Epithelial cell of esophagus (primary cell): ENCODE measurements at regions not wholly inside any gene's neighbourhood (a gene's known extent, or its start where the extent isn't known, plus 50 kb on each side); places are given as distances from the start of the nearest gene placed in this dataset.

Experiments used
- DNase-seq: peaks from one replicate; pipeline ENCODE4 v3.0.0; 2010; ENCODE audit warnings: low read depth
- H3K4me3 ChIP-seq: 2 replicates; pipeline ENCODE4 v1.5.1; 2011; ENCODE audit warnings: mild to moderate bottlenecking, low read length, control low read depth
- TF ChIP-seq, protein P1 (sequence below): IDR thresholded peaks from 2 replicates; pipeline ENCODE4 v1.5.1; 2011; ENCODE audit warnings: low read depth, mild to moderate bottlenecking, low read length, control low read depth, inconsistent platforms; ENCODE audit not compliant: insufficient read depth; ENCODE audit errors: missing control alignments

DNA sequence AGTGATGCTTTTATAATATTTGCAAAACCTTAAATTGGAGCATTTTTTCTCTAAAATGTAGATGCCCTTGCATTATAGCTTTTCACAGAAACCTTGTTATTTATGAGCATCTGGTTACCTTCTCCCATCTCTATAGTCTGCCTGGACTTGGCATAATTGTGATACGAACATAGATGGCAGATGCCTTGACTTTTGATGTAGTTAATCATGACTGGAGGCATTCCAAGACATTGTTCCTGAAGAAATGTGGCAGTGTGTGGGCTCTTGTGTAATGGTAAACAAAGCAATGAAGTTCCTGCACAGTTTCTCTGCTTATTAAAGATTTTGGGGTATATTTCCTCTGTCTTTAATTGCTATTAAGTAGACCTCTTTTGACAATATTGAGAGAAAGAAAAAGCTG is 500.1 kb downstream of the PCDH19 start:
- DNase-seq, result no peak

GRCh38 chrX:99901091-99901490 is 509.0 kb downstream of the PCDH19 start:
- TF ChIP-seq, protein P1, sequence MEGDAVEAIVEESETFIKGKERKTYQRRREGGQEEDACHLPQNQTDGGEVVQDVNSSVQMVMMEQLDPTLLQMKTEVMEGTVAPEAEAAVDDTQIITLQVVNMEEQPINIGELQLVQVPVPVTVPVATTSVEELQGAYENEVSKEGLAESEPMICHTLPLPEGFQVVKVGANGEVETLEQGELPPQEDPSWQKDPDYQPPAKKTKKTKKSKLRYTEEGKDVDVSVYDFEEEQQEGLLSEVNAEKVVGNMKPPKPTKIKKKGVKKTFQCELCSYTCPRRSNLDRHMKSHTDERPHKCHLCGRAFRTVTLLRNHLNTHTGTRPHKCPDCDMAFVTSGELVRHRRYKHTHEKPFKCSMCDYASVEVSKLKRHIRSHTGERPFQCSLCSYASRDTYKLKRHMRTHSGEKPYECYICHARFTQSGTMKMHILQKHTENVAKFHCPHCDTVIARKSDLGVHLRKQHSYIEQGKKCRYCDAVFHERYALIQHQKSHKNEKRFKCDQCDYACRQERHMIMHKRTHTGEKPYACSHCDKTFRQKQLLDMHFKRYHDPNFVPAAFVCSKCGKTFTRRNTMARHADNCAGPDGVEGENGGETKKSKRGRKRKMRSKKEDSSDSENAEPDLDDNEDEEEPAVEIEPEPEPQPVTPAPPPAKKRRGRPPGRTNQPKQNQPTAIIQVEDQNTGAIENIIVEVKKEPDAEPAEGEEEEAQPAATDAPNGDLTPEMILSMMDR, result no peak
- no peak for DNase-seq
- no peak overlapping the region for H3K4me3 ChIP-seq

More for the DNA sequence above, 500.1 kb downstream of the PCDH19 start:
- TF ChIP-seq, protein P1, result no peak
- H3K4me3 ChIP-seq, result no peak overlapping the region

DNA sequence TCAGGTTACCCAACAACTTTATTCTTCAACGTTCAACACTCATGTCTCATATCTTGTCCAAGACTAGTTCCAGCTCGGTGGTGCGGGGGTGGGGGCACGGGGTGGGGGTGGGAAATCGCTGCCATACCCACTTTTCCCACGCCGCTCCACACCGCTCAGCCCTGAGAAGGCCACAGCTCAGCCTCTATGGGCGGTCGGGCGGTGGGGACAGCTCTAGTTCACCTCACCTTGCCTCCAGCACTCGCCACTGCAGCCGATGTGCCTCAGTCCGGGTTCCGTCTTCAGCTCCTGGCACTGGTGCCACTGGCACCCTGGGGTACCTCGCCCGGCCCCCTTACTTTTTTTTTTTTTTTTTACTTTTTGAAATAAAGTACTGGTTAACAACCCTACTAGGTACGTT is 522.2 kb downstream of the PCDH19 start:
- TF ChIP-seq, protein P1, result no peak
- no peak overlapping the region for H3K4me3 ChIP-seq
- DNase-seq, result no peak

GRCh38 chrX:99857455-99857854 is 552.6 kb downstream of the PCDH19 start:
- no peak overlapping the region for H3K4me3 ChIP-seq
- DNase-seq, result no peak
- TF ChIP-seq, protein P1, result no peak

DNA sequence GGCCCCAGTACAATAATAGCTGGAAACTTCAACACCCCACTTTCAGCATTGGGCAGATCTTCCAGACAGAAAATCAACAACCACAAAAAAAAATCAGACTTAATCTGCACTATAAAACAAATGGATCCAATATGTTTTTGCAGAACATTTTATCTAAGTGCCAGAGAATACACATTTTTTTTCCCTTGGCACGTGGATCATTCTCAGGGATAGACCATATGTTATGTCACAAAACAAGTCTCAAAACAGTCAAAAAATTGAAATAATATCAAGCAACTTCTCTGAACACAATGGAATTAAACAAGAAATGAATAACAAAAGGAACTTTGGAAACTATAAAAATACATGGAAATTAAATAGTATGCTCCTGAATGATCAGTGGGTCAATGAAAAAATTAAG is 576.3 kb downstream of the PCDH19 start:
- DNase-seq, result no peak
- no peak overlapping the region for H3K4me3 ChIP-seq
- TF ChIP-seq, protein P1, result no peak

DNA sequence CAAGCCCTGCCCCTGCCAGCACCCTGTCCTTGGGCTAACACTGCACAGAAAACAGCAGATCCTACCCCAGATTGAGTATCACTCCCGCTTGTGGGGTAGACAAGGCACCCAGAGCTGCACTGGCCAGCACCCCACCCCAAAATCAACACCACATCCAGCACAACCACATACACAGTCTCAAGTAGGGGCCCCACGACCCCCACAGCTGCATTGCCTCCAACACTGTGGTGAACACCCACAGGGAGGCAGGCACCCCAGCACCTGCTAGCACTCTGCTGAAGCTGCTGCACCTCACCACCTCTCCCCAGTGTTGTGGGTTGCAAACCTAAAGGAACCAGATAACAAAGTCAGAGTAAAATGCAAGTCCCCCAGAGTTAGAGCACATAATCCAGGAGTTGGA is 589.9 kb downstream of the PCDH19 start:
- no peak for DNase-seq
- H3K4me3 ChIP-seq, result no peak overlapping the region
- TF ChIP-seq, protein P1, result no peak

DNA sequence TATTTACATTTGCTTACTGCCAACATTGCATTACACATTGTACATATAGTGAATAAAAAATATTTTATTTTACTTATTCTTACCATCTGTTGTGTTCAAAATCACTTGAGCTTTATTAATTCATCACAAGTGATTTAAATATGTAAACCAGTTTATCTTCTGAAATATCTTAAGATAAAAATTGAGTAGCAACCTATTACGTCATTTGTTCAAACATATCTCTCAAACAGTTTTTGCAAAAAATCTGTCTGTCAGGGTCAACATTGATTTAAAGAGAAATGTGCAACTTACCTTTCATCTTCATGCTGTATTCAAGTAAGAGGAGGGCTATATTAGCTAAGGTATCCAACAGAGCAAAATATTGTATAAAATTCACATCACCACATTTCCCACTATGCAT is 610.1 kb downstream of the PCDH19 start:
- DNase-seq, result no peak
- TF ChIP-seq, protein P1, result no peak
- no peak overlapping the region for H3K4me3 ChIP-seq
